Cardiac muscle cell (in vitro differentiated cells and primary cell): ENCODE measurements at regions not wholly inside any gene's neighbourhood (a gene's known extent, or its start where the extent isn't known, plus 50 kb on each side); places are given as distances from the start of the nearest gene placed in this dataset.

Source experiments
- DNase-seq, 2 donors: peaks; one replicate each; pipeline versions ENCODE4 v3.0.0 to v3.0.0-alpha.2; 2010 to 2017; ENCODE audit warnings: low read depth in 1 of 2, low spot score in 1 of 2
- H3K27ac ChIP-seq: fragments of 200-600 bp; sonication (generic); 2 replicates; pipeline ENCODE4 v1.5.1; 2016
- H3K27me3 ChIP-seq: fragments of 200-600 bp; sonication (generic); 2 replicates; pipeline ENCODE4 v1.6.0; 2016; ENCODE audit warnings: control low read depth
- H3K36me3 ChIP-seq: fragments of 200-600 bp; sonication (generic); 2 replicates; pipeline ENCODE4 v1.5.1; 2016; ENCODE audit warnings: control low read depth
- H3K4me1 ChIP-seq: fragments of 200-600 bp; sonication (generic); 2 replicates; pipeline ENCODE4 v1.8.1; 2017; ENCODE audit warnings: low read depth, mild to moderate bottlenecking, mixed run types
- H3K4me3 ChIP-seq: fragments of 200-600 bp; sonication (generic); 2 replicates; pipeline ENCODE4 v1.5.1; 2016; ENCODE audit warnings: mild to moderate bottlenecking
- H3K9me3 ChIP-seq: fragments of 200-600 bp; sonication (generic); 2 replicates; pipeline ENCODE4 v1.5.1; 2017; ENCODE audit warnings: low read depth, mild to moderate bottlenecking, control low read depth
- CTCF ChIP-seq: IDR thresholded peaks from 2 replicates; pipeline ENCODE4 v1.5.1; 2012; ENCODE audit warnings: low read depth, mild to moderate bottlenecking, low read length

GRCh38 chr14:42654707-42655106 lies 1048.0 kb downstream of the LRFN5 start:
- Histone ChIP-seq H3K27ac (no peak overlapping the region), H3K27me3 (no peaks in the 10 kb centered on the region)
- no peak for DNase-seq

GRCh38 chr14:42642787-42643186 lies 1036.1 kb downstream of the LRFN5 start:
- no peak overlapping the region for H3K27ac ChIP-seq
- no peak for TF ChIP-seq CTCF

More at GRCh38 chr14:42654707-42655106, 1048.0 kb downstream of the LRFN5 start:
- Histone ChIP-seq H3K4me3 (no peak overlapping the region), H3K4me1 (peaks cover 11% of the 10 kb centered on the region), H3K9me3 (no peaks in the 10 kb centered on the region), H3K36me3 (no peaks in the 10 kb centered on the region)
- TF ChIP-seq CTCF: no peak

GRCh38 chr14:42633504-42634095 lies 1026.9 kb downstream of the LRFN5 start:
- Histone ChIP-seq H3K27me3 (no peaks in the 10 kb centered on the region), H3K27ac (no peak overlapping the region), H3K4me1 (no peaks in the 10 kb centered on the region), H3K4me3 (no peak overlapping the region), H3K36me3 (no peaks in the 10 kb centered on the region), H3K9me3 (no peaks in the 10 kb centered on the region)
- no peak for TF ChIP-seq CTCF
- DNase-seq: no peak

More at GRCh38 chr14:42642787-42643186, 1036.1 kb downstream of the LRFN5 start:
- Histone ChIP-seq H3K9me3 (no peaks in the 10 kb centered on the region), H3K4me1 (no peaks in the 10 kb centered on the region), H3K36me3 (no peaks in the 10 kb centered on the region), H3K4me3 (no peak overlapping the region), H3K27me3 (no peaks in the 10 kb centered on the region)
- no peak for DNase-seq

- Histone ChIP-seq H3K27me3 (no peaks in the 10 kb centered on the region), H3K4me3 (no peak overlapping the region), H3K9me3 (no peaks in the 10 kb centered on the region), H3K27ac (no peak overlapping the region), H3K36me3 (no peaks in the 10 kb centered on the region), H3K4me1 (no peaks in the 10 kb centered on the region)
- TF ChIP-seq CTCF: no peak
- DNase-seq: no peak
These were observed 1022.9 kb downstream of the LRFN5 start for GRCh38 chr14:42629553-42629952.

- Histone ChIP-seq H3K9me3 (no peaks in the 10 kb centered on the region), H3K4me3 (no peak overlapping the region)
- TF ChIP-seq CTCF: no peak
These were observed 1021.9 kb downstream of the LRFN5 start for GRCh38 chr14:42628602-42629001.

GRCh38 chr14:42626986-42627385 lies 1020.3 kb downstream of the LRFN5 start:
- TF ChIP-seq CTCF: no peak
- no peaks in the 10 kb centered on the region for H3K9me3 ChIP-seq
- DNase-seq: no peak
- no peaks in the 10 kb centered on the region for H3K36me3 ChIP-seq
- no peaks in the 10 kb centered on the region for H3K27me3 ChIP-seq
- no peaks in the 10 kb centered on the region for H3K4me1 ChIP-seq
- H3K27ac ChIP-seq: no peak overlapping the region
- no peak overlapping the region for H3K4me3 ChIP-seq

More at GRCh38 chr14:42628602-42629001, 1021.9 kb downstream of the LRFN5 start:
- DNase-seq: no peak
- Histone ChIP-seq H3K4me1 (no peaks in the 10 kb centered on the region), H3K27ac (no peak overlapping the region), H3K27me3 (no peaks in the 10 kb centered on the region), H3K36me3 (no peaks in the 10 kb centered on the region)
